OCI-LY1 (cell line): ENCODE measurements at regions not wholly inside any gene's neighbourhood (a gene's known extent, or its start where the extent isn't known, plus 50 kb on each side); places are given as distances from the start of the nearest gene placed in this dataset.

Experiments
- H2AFZ ChIP-seq: fragments of 200-600 bp; sonication (generic), shearing (Covaris generic); 2 replicates; pipeline ENCODE4 v1.6.0; 2014; ENCODE audit warnings: antibody characterized with exemption, mild to moderate bottlenecking, low read length
- H3F3A ChIP-seq: fragments of 200-600 bp; sonication (generic), shearing (Covaris generic); 2 replicates; pipeline ENCODE4 v1.6.0; 2014; ENCODE audit warnings: mild to moderate bottlenecking, antibody characterized with exemption, low read length, moderate library complexity; ENCODE audit not compliant: insufficient read depth
- H3K27ac ChIP-seq: fragments of 200-600 bp; sonication (generic); 2 replicates; pipeline ENCODE4 v1.5.1; 2014; ENCODE audit warnings: low read length, mixed run types, mild to moderate bottlenecking, low read depth; ENCODE audit not compliant: poor library complexity, severe bottlenecking
- H3K27me3 ChIP-seq: fragments of 200-600 bp; sonication (generic); 2 replicates; pipeline ENCODE4 v1.6.0; 2014; ENCODE audit warnings: antibody characterized with exemption, mild to moderate bottlenecking, low read length, moderate library complexity; ENCODE audit not compliant: insufficient read depth
- H3K36me3 ChIP-seq: fragments of 200-600 bp; sonication (generic); 2 replicates; pipeline ENCODE4 v1.6.1; 2014; ENCODE audit warnings: mild to moderate bottlenecking, antibody characterized with exemption, low read length, moderate library complexity, mixed read lengths; ENCODE audit not compliant: insufficient read depth
- H3K4me1 ChIP-seq: fragments of 200-600 bp; sonication (generic); 2 replicates; pipeline ENCODE4 v1.5.1; 2014; ENCODE audit warnings: mild to moderate bottlenecking, low read length, moderate library complexity; ENCODE audit not compliant: insufficient read depth, severe bottlenecking
- H3K4me2 ChIP-seq: fragments of 200-600 bp; sonication (generic), shearing (Covaris generic); 2 replicates; pipeline ENCODE4 v1.6.1; 2014; ENCODE audit warnings: low read length
- H3K4me3 ChIP-seq: fragments of 200-600 bp; sonication (generic); 2 replicates; pipeline ENCODE4 v1.5.1; 2014; ENCODE audit warnings: low read length, low read depth, mild to moderate bottlenecking, mixed read lengths; ENCODE audit not compliant: poor library complexity, severe bottlenecking
- H3K79me2 ChIP-seq: fragments of 200-600 bp; shearing (Covaris generic); 2 replicates; pipeline ENCODE4 v1.6.1; 2016; ENCODE audit warnings: mixed run types, low read length, mixed read lengths; ENCODE audit not compliant: insufficient read depth
- H3K9ac ChIP-seq: fragments of 200-600 bp; sonication (generic), shearing (Covaris generic); 2 replicates; pipeline ENCODE4 v1.6.1; 2014; ENCODE audit warnings: mild to moderate bottlenecking, low read length, mixed read lengths
- H3K9me2 ChIP-seq: fragments of 200-600 bp; sonication (generic), shearing (Covaris generic); 2 replicates; pipeline ENCODE4 v1.6.1; 2014; ENCODE audit warnings: low read depth, mild to moderate bottlenecking, low read length, mixed read lengths
- H3K9me3 ChIP-seq: fragments of 200-600 bp; shearing (Covaris generic); 2 replicates; pipeline ENCODE4 v1.6.1; 2014; ENCODE audit warnings: low read length, mixed read lengths
- H4K20me1 ChIP-seq: fragments of 200-600 bp; sonication (generic), shearing (Covaris generic); 2 replicates; pipeline ENCODE4 v1.6.0; 2016; ENCODE audit warnings: mild to moderate bottlenecking, low read length; ENCODE audit not compliant: insufficient read depth
- CTCF ChIP-seq: fragments of 200-600 bp; sonication (generic), shearing (Covaris generic); IDR thresholded peaks from 2 replicates; pipeline ENCODE4 v1.5.1; 2017; ENCODE audit warnings: mild to moderate bottlenecking, antibody characterized with exemption, low read length, moderate library complexity, mixed read lengths
- EZH2 ChIP-seq: fragments of 200-600 bp; sonication (generic), shearing (Covaris generic); IDR thresholded peaks from 2 replicates; pipeline ENCODE4 v1.8.0; 2017; ENCODE audit warnings: borderline replicate concordance, mixed run types, mild to moderate bottlenecking, antibody characterized with exemption, low read length, moderate library complexity, mixed read lengths

GRCh38 chr21:35732788-35733187, 327.5 kb downstream of the SETD4 start:
- H3F3A ChIP-seq, result no peaks in the 10 kb centered on the region
- H3K27ac ChIP-seq, result no peak overlapping the region
- peaks cover 5% of the 10 kb centered on the region; the same call in 1 of the 2 replicates for H3K27me3 ChIP-seq
- no peaks in the 10 kb centered on the region for H3K4me1 ChIP-seq
- no peak for TF ChIP-seq CTCF
- TF ChIP-seq EZH2, result no peak
- H3K4me2 ChIP-seq, result no peak overlapping the region
- no peaks in the 10 kb centered on the region for H3K36me3 ChIP-seq
- H3K9ac ChIP-seq, result no peak overlapping the region
- no peaks in the 10 kb centered on the region for H3K9me2 ChIP-seq
- no peaks in the 10 kb centered on the region for H3K9me3 ChIP-seq
- no peak overlapping the region for H3K4me3 ChIP-seq
- no peaks in the 10 kb centered on the region for H3K79me2 ChIP-seq
- H2AFZ ChIP-seq, result no peak overlapping the region
- H4K20me1 ChIP-seq, result no peaks in the 10 kb centered on the region

- no peak overlapping the region for H3K9ac ChIP-seq
- H3K27ac ChIP-seq, result no peak overlapping the region
- no peaks in the 10 kb centered on the region for H3F3A ChIP-seq
- H3K4me1 ChIP-seq, result no peaks in the 10 kb centered on the region
- no peak overlapping the region for H3K4me2 ChIP-seq
- H3K27me3 ChIP-seq, result peaks cover 5% of the 10 kb centered on the region; the same call in 1 of the 2 replicates
- H3K36me3 ChIP-seq, result no peaks in the 10 kb centered on the region
- H3K79me2 ChIP-seq, result no peaks in the 10 kb centered on the region
- H3K9me2 ChIP-seq, result no peaks in the 10 kb centered on the region
- H3K4me3 ChIP-seq, result no peak overlapping the region
- H4K20me1 ChIP-seq, result no peaks in the 10 kb centered on the region
- H3K9me3 ChIP-seq, result no peaks in the 10 kb centered on the region
- H2AFZ ChIP-seq, result no peak overlapping the region
- TF ChIP-seq CTCF (no peak), EZH2 (no peak)
Measured at GRCh38 chr21:35730325-35730724, 330.0 kb downstream of the SETD4 start.

GRCh38 chr21:35727830-35728229, 332.5 kb downstream of the SETD4 start:
- no peaks in the 10 kb centered on the region for H3K79me2 ChIP-seq
- H3K4me1 ChIP-seq, result no peaks in the 10 kb centered on the region
- no peak for TF ChIP-seq CTCF
- TF ChIP-seq EZH2, result no peak

More at GRCh38 chr21:35727830-35728229, 332.5 kb downstream of the SETD4 start:
- Histone ChIP-seq H3K27ac (no peak overlapping the region), H3K4me3 (no peak overlapping the region), H3K27me3 (no peaks in the 10 kb centered on the region), H3K9me2 (no peaks in the 10 kb centered on the region), H3F3A (no peaks in the 10 kb centered on the region), H3K9ac (no peak overlapping the region), H2AFZ (no peak overlapping the region), H4K20me1 (no peaks in the 10 kb centered on the region), H3K4me2 (no peak overlapping the region), H3K9me3 (no peaks in the 10 kb centered on the region), H3K36me3 (no peaks in the 10 kb centered on the region)
